ENCODE measurements at regions not wholly inside any gene's neighbourhood (a gene's known extent, or its start where the extent isn't known, plus 50 kb on each side); places are given as distances from the start of the nearest gene placed in this dataset.

DNA sequence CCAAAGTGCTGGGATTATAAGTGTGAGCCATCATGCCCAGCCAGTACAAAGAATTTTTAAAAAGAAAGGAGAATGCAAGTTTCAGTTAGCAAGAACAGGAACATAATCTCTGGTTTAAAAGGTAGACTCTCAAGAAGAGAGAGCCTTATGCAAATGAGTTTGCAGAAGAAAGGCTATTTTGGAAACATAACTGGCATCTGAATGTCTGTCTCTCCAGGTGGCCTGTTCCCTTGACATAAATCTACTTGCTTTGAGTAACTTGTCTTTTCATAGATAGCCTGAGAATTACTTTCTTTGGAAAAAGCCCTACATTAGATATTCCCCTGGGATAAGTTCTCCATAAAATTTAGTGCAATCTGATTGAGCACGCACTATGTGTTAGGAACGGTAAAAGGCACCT is 109.6 kb downstream of the ICOS start:
- no peak for DNase-seq (ENCODE audit: low read depth in 1 of 2, low spot score in 1 of 2)

DNA sequence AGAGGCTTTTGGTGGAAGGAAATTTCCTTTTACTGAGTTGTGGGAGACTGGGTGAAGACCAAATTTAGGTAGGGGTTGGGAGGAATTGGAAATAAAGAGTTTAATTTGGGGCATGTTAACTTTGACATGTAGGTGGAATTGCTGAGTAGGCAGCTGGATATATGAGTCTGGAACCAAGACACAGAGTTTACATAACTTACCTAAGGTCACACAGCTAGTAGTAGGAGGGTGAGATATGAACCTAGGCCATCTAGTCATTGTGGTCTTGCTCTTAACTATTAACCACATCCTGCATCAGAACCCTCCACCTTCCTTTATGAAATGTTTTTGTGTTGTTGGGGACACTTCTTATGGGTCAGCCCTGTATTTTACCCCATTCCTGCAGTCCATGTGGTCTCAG is 113.1 kb downstream of the ICOS start:
- no peak for DNase-seq (ENCODE audit: low read depth in 1 of 2, low spot score in 1 of 2)

DNA sequence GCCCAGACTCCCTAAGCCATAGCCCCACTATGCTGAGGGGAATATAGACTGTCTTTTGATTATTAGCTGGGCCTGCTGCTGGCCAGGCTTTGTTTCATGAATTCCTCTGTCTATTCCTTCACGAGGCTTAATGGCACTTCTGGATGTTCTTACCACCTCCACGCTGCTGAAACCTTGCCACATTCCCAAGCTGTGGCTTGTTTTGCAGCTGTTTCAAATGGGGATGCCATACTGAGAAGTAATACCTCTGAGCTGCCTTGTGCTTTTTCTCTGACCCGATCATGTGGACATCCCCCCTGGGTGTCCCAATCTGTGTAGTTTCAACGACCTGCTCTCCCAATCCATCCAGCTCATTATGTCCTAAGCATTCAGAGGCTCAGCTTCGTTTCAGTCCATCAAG is 114.1 kb downstream of the ICOS start:
- no peak for DNase-seq (ENCODE audit: low read depth in 1 of 2, low spot score in 1 of 2)

DNA sequence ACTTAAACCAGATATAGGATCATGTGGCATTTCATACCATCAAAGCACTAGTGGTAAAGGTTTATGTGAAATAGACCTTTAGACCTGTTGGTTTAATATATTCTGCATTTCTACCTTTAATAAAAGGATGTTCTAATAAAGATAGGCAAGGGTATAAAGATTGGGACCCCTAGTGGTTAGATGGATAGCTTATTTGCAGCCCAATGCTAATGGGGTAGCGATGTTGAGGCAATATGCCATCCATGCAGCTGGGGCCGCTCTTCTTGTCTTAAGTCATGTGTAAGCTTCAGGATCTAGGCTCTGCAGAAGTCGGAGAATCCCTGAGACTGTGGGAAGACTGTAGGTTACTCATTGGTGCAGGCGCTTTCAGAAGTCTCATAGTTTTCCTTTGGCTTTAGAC is 114.9 kb downstream of the ICOS start:
- no peak for DNase-seq (ENCODE audit: low read depth in 1 of 2, low spot score in 1 of 2)

DNA sequence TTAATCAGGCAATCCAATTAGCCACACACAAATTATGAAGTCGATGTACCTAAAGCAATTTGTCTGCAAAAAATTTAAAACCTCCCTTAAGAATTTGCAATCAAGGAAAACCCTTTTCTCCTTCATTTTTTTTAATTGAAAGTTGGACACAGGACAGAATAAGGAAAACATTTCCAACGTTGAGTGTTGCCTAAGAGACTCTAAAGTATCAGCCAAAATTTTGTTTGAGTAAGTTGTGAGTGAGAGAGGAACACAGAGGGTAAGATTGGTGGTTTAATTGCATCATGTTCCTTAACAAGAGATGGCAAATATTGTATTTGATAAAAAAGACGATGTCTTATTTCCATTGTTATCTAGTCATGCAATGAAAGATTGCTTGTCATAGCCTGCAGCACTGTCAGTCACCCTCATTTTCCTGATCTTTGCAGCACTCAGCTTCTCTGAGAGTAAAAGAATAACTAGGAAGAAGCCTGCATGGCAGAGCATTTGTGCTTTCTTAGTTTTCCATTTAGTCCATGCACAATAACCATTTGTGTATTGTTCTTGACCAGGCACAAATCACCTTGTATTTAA is 115.5 kb downstream of the ICOS start:
- no peak for DNase-seq (ENCODE audit: low read depth in 1 of 2, low spot score in 1 of 2)

DNA sequence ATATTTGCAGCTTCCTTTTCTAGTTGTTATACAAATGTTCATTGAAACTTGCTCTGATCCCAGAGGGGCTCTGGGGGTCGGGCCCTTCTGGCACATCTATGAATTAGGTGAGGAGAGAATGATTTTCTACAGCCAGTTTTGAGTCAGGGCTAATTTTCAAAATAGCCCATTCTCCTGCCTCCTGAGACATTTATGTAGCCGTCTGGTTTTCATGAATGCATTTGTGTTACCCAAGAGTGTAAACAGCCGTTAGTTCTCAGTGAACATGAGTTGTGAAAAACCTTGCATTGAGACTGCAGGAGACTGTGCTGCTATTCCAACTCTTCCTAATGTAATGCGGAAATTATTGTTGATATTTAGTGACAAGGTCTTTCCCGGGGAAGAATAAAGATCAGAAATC is 122.5 kb downstream of the ICOS start:
- DNase-seq (ENCODE audit: low read depth in 1 of 2, low spot score in 1 of 2): no peak

DNA sequence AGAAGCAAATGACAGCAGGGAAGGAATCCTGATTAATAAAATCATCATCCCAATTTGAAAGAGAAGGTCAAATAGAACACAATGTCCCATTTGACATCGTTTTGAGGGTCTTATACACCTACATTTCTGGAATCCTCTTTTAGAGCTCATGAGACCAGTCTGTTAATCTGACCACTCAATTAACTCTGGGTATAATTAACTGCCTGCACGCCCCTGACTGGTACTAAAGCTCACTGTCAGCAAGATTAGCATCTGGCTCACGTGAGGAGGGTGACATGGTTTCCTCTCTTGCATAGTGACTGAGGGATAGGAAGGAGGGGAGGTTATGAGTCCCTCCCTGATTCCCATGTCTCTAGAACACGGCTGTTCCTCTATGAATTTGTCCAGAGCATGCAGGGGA is 124.3 kb downstream of the ICOS start:
- DNase-seq (ENCODE audit: low read depth in 1 of 2, low spot score in 1 of 2): no peak

DNA sequence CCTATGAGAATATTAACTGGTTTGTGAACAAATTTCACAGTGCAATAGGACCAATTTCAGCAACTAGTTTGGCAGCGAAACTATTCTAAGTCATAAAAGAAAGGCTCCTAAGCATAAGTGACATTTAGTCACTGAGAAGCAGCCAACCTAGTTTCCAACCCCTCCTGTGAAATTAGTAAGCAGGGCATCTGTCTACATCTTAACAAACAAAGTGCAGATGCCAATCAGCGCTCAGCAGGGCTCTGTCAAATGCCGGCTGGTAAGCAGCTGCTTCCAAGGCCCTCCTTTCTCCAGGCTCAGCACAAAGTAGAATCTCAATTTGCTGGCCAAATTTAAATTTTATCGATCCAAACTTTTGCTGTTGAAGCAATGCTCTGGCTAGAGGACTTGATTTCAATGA is 124.7 kb downstream of the ICOS start:
- no peak for DNase-seq (ENCODE audit: low read depth in 1 of 2, low spot score in 1 of 2)

DNA sequence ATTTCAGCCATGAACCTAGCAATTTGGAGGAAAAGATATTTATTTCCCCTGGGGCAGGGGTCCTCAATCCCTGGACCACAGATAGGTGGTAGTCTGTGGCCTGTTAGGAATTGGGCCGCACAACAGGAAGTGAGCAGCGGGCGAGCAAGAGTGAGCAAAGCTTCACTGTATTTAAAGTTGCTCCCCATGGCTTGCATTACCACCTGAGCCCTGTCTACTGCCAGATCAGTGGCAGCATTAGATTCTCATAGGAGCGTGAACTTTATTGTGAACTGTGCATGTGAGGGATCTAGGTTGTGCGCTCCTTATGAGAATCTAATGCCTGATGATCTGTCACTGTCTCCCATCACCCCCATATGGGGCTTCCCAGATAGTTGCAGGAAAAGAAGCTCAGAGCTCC is 127.6 kb downstream of the ICOS start:
- no peak for DNase-seq (ENCODE audit: low read depth in 1 of 2, low spot score in 1 of 2)

DNA sequence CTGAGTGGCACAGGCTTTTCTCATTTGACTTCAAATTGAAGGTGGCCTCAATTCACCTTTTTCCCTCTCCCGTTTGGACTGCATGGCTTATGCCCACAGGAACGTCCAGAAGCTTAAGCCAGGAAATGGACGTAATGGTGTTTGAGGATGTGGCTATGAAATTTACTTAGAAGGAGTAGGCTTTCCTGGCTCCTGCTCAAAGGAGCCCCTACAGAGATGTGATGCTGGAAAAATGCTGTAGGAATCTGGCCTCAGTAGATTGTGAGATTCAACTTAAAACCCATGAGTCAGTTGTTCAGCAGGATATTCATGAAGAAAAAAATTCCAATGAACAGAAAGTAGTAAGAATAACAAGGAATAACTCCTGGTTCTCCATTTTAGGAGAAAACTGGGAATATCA is 129.0 kb downstream of the ICOS start:
- DNase-seq (ENCODE audit: low read depth in 1 of 2, low spot score in 1 of 2): no peak

DNA sequence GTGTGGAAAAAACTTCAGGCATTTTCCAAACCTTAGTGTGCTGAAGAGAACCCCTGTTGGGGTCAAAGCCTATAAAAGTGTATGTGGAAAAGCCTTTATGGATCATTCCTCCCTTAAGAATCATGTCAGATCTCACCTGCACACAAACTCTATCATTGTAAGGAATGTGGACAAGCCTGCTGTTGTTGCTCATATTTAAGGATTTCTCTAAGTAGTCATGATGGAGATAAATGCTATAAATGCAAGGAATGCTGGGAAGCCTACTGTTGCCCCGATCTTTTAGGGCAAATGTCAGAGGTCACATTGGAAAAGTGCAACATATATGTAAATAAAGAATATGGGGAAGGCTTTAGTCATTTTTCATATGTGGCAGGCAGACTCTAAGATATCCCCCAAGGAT is 129.5 kb downstream of the ICOS start:
- no peak for DNase-seq (ENCODE audit: low read depth in 1 of 2, low spot score in 1 of 2)

DNA sequence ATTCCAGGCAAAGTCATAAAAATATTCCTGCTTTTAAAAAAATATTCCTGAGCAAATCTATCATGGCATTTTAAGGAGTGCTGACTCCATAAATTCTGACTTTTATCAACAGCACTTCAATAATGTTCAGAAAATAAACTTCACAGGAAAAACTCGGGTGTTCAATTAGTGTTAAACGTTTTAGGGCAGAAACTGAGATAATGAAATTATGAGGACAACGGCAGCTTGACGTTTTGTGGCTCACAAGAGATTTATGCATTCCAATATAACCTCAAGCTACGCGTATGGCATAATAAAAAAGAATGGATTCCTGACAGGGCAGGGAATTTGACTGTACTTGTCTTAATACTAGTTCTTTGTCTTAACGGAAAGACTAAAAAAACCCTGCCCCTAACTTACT is 133.2 kb downstream of the ICOS start:
- no peak for DNase-seq (ENCODE audit: low read depth in 1 of 2, low spot score in 1 of 2)

DNA sequence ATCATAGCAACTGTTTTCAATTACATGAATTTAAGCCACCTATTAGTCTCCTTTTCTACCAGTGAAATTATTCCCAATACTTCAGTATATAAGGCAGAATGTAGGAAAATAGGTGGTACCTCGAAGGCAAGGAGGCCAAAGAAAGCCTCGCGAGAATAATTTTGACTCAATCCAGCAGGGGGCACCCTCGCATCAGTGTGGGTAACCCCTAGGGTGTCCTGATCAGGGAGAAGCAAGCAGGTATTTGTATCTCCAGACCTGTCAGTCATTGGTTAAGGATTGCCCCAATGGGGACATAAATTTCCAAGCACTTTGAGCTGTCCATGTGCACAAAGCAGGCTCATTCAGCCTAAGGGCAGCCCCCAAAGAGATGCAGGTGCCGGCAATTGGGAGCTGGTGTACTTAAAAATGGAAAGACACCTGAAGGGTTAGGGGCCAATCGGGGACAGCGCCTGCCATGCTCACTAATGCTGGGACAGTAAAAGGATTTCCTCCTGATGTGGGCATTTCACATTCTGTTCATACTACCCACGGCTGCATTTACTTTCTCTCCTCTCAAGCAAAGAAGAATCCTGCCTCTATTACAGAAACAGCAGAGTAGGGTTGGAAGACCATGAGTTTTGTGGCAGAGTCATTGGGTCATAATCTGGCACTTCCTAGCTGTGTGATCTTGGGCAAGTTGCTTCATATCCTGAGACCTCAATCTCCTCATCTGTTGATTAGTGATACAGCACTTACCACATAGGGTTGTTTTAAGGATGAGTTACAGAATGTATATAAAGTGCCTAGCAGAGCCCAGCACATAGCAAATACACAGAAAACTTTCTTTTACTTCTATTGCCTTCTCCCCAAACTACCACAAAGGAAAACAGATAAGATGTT is 136.1 kb downstream of the ICOS start:
- peak; percentile 23 to 57 for DNase-seq (ENCODE audit: low read depth in 1 of 2, low spot score in 1 of 2)

DNA sequence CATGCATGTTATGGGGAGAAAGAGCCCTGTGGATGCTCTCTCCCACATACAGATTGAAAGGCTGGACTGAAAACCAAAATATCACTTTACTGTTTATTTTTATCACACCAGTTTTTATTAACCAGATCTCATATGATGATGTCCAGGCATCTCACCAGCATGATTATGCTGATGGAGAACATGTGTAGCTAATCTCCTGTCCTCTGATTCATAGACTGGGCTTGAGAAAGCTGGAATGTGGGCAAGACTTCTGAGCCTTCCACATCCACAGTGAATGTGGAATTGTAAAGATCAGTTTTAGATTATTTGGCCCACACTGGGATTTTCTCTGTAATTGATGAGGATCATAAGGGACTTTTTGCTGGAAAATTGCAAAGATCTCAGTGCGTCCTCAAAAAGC is 137.9 kb downstream of the ICOS start:
- DNase-seq (ENCODE audit: low read depth in 1 of 2, low spot score in 1 of 2): no peak

DNA sequence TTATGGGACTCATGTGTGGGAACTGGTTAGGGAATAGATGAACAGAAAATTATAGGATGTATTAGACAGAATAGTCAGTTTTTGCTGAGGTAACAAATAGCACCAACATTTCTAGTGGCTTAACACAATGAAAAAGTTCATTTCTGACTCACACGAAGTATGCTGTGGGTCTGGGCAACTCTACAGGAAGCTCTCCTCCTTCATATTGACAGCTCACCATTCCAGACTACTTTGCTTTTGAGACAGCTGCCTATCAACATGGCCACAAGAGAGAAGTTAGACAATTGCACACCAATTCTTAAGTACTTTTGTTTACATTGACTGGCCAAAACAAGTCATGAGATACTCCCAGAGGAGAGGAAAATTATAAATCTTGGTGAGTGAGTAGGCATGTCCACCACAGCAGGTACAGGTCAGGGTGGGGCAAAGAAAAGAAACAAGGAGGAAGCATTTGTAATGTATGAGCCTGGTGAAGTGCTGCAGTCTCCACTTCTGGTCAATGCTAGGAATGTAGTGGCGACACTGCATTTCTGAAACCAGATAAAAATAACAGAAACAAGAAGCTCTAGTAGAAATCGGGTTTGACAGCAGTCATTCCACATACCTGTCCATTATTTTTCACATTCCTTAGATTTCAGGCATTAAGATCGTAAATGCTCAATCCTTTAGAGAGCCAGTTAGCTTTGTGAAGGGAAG is 141.6 kb downstream of the ICOS start:
- DNase-seq (ENCODE audit: low read depth in 1 of 2, low spot score in 1 of 2): no peak

DNA sequence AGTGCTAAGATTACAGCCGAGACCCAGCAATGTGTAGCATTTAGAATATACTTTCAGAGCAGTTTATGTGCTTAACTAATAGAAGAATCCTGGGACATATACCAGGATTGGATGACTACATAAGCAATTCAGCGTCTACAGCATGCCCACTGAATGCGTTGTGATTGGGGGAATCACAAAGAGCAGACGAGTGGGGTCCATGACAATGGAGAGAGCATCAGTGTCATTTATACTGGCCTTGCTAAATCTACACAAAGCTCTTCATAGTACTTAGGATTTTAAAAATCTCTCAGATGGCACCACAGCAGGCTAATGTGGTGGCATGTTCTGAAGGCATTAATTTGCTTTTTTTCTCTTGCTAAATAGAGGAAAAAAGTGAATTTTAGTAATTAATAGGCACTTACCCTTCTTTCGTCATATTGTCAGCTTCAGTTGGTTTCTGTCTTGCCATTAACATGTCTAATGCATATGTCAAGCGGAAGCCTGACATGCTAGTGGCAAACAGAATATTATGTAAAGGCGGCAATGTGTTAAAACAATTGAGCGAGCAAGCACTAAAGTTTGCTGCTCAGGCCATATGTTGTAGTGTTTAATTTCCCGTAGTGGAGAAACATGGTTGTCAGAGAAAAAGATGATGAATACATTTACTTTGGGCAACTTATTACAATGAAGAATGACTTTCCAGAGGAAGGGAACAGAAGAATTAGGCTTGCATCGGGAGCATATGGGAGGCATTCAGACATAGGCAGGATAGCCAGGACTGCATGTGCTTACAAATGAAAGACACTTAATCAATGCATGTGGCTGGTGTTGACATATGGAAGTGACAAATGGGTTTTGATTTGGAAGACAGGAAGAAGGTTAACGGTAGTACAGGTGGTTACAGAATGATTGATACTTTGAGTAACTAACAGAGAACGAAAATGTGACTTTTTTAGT is 145.2 kb downstream of the ICOS start:
- DNase-seq (ENCODE audit: low read depth in 1 of 2, low spot score in 1 of 2): no peak

DNA sequence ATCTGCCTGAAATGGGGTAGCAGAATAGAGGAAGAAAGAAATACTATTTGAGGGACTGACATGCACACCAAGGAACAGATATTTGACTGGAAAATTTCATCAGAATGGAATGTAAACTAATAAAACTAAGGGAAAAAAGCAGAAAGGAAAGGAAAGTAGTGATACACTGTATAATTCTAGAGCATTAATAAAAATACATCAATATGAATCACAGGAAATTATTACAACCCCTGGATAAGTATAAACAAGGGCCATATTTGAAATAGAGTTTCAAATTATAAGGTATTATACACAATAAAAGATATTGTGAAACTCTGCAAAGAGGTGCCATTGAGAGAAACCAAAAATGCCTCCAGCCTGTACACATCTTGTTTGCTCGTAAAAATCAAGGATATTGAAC is 149.6 kb downstream of the ICOS start:
- no peak for DNase-seq (ENCODE audit: low read depth in 1 of 2, low spot score in 1 of 2)

DNA sequence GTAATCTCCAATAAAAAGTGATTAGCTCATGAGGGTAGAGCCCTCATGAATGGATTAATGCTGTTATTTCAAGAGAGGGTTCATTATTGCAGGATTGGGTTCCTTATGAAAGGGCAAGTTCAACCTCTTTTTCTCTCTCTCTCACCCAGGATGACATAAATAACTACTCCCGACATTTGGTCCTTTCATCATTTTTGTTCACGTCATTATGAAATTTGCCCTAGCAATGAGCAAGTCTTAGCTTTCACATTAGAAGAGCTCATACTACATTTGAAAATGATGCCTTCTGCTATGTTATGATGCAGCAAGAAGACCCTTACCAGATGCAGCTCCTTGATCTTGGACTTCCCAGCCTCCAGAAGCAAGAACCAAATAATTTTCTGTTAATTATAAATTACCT is 152.5 kb downstream of the ICOS start:
- no peak for DNase-seq (ENCODE audit: low read depth in 1 of 2, low spot score in 1 of 2)

DNA sequence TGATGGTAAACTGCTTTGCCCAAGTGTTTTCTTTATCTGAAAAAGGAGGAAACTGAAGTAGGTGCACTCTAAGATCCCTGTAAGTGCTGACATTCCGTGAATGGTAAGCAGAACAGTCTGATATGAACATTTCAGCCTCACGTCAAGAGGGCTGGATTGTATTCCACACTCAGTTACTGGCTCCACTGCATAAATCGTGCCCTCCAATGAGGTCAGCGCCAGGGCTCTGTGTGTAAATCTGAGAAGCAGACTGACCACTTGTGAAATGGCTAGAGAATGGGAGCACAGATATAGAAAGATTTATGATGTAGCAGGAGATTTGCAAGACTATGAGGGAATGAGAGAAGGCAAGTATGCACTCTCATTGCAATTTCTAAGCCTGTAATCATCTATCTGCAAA is 153.0 kb downstream of the ICOS start:
- DNase-seq (ENCODE audit: low read depth in 1 of 2, low spot score in 1 of 2): no peak

DNA sequence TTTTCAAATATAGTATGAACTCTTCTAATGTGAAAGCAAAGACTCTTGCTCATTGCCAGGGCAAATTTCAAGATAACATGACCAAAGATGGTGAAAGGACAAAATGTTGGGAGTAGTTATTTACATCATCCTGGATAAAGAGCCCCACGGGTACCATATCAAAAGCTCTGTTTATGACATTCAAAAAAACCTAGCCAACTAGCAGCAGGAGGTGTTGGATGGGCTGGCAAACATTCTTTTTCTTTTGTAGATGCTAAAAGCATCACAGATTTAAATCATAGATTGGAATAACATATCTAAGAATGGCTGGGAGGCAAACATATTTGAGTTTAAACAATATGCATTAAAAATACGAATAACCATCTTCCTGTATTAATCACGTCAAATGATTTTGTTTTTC is 153.5 kb downstream of the ICOS start:
- no peak for DNase-seq (ENCODE audit: low read depth in 1 of 2, low spot score in 1 of 2)

DNA sequence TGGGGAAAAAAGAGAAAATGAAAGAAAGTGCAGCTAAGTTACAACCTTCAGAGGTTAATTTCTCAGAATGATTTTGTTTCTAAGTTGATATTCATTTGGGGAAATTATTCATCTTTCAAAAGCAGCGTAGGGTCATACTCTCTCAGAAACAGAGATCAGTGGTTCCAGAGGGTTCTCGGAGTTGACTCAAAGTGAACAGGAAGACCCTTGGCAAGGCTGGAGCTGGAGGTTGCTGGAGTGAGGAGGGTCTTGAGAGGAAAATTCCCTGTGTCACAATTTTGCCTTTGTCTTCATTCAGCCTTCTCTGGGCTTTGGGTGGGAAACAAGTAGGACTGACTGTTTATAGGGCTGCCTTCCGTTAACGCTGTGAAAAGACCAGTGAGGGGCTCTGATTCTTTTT is 168.2 kb downstream of the ICOS start:
- DNase-seq (ENCODE audit: low read depth in 1 of 2, low spot score in 1 of 2): no peak

All from stimulated activated CD4-positive, alpha-beta T cell treated with anti-CD3 and anti-CD28 coated beads, Interleukin-15, amount 100 ng/mL, for 1 hour (primary cell).